Neural cell (in vitro differentiated cells): ENCODE measurements at regions not wholly inside any gene's neighbourhood (a gene's known extent, or its start where the extent isn't known, plus 50 kb on each side); places are given as distances from the start of the nearest gene placed in this dataset.

ENCODE experiments used
- H2AFZ ChIP-seq: fragments of 200-600, 300-800 bp; sonication (generic), shearing (Covaris generic); 2 replicates; pipeline ENCODE4 v1.6.0; 2014; ENCODE audit warnings: low read depth, mild to moderate bottlenecking, antibody characterized with exemption, low read length, moderate library complexity
- H3F3A ChIP-seq: fragments of 200-600 bp; shearing (Covaris generic); 2 replicates; pipeline ENCODE4 v1.6.1; 2016; ENCODE audit warnings: mild to moderate bottlenecking, moderate library complexity, mixed read lengths, antibody characterized with exemption, low read length; ENCODE audit not compliant: insufficient read depth, poor library complexity, severe bottlenecking
- H3K27ac ChIP-seq: fragments of 200-600, 300-800 bp; sonication (generic), shearing (Covaris generic); 2 replicates; pipeline ENCODE4 v1.5.1; 2014; ENCODE audit warnings: mild to moderate bottlenecking, low read length, moderate library complexity
- H3K27me3 ChIP-seq: fragments of 300-800, 200-600 bp; sonication (generic), shearing (Covaris generic); 2 replicates; pipeline ENCODE4 v1.6.0; 2014; ENCODE audit warnings: mild to moderate bottlenecking, low read depth, low read length, moderate library complexity; ENCODE audit not compliant: insufficient read depth
- H3K36me3 ChIP-seq: fragments of 300-800, 200-600 bp; sonication (generic), shearing (Covaris generic); 2 replicates; pipeline ENCODE4 v1.5.1; 2014; ENCODE audit warnings: mild to moderate bottlenecking, antibody characterized with exemption, low read length, moderate library complexity; ENCODE audit not compliant: insufficient read depth
- H3K4me2 ChIP-seq: fragments of 300-800, 200-600 bp; sonication (generic), shearing (Covaris generic); 2 replicates; pipeline ENCODE4 v1.6.0; 2014; ENCODE audit warnings: mild to moderate bottlenecking, low read length
- H3K4me3 ChIP-seq: fragments of 300-800, 200-600 bp; sonication (generic), shearing (Covaris generic); 2 replicates; pipeline ENCODE4 v1.5.1; 2014; ENCODE audit warnings: mild to moderate bottlenecking, low read length, moderate library complexity
- H3K79me2 ChIP-seq: fragments of 200-600 bp; shearing (Covaris generic); replicated peaks from 2 replicates; pipeline ENCODE4 v1.6.0; 2014; ENCODE audit warnings: mild to moderate bottlenecking, low read length, moderate library complexity; ENCODE audit not compliant: insufficient read depth
- H3K9ac ChIP-seq: fragments of 300-800, 200-600 bp; sonication (generic), shearing (Covaris generic); 2 replicates; pipeline ENCODE4 v1.6.1; 2016; ENCODE audit warnings: mild to moderate bottlenecking, low read length, mixed read lengths
- H3K9me2 ChIP-seq: fragments of 200-600 bp; shearing (Covaris generic); 2 replicates; pipeline ENCODE4 v1.6.1; 2016; ENCODE audit warnings: mild to moderate bottlenecking, low read length, mixed read lengths; ENCODE audit not compliant: insufficient read depth
- H3K9me3 ChIP-seq: fragments of 200-600, 300-800 bp; sonication (generic), shearing (Covaris generic); 2 replicates; pipeline ENCODE4 v1.6.1; 2016; ENCODE audit warnings: mild to moderate bottlenecking, mixed run types, low read length, moderate library complexity, mixed read lengths
- H4K20me1 ChIP-seq: fragments of 200-600 bp; shearing (Covaris generic); 2 replicates; pipeline ENCODE4 v1.6.1; 2016; ENCODE audit warnings: mild to moderate bottlenecking, mixed run types; ENCODE audit not compliant: insufficient read depth
- EP300 ChIP-seq: fragments of 450-650 bp; conservative IDR thresholded peaks from 2 replicates; pipeline ENCODE4 v1.6.1; 2014; ENCODE audit warnings: antibody characterized with exemption, mild to moderate bottlenecking, moderate library complexity; ENCODE audit not compliant: poor library complexity, severe bottlenecking
- EZH2 ChIP-seq: fragments of 200-600, 300-800 bp; shearing (Covaris generic), sonication (generic); IDR thresholded peaks from 2 replicates; pipeline ENCODE4 v1.6.1; 2014; ENCODE audit warnings: antibody characterized with exemption, low read length, borderline replicate concordance, mild to moderate bottlenecking; ENCODE audit not compliant: insufficient read depth, poor library complexity, severe bottlenecking
- MXI1 ChIP-seq: fragments of 450-650 bp; conservative IDR thresholded peaks from 2 replicates; pipeline ENCODE4 v1.6.1; 2014; ENCODE audit warnings: antibody characterized with exemption, mild to moderate bottlenecking; ENCODE audit not compliant: poor library complexity, severe bottlenecking
- POLR2AphosphoS5 ChIP-seq: IDR thresholded peaks from 2 replicates; pipeline ENCODE4 v1.6.1; 2012
- RAD21 ChIP-seq: fragments of 450-650 bp; conservative IDR thresholded peaks from 2 replicates; pipeline ENCODE4 v1.6.1; 2014; ENCODE audit warnings: antibody characterized with exemption, mild to moderate bottlenecking, moderate library complexity
- SMC3 ChIP-seq: fragments of 450-650 bp; conservative IDR thresholded peaks from 2 replicates; pipeline ENCODE4 v1.6.1; 2014; ENCODE audit warnings: antibody characterized with exemption, mild to moderate bottlenecking, moderate library complexity; ENCODE audit not compliant: poor library complexity
- TAF1 ChIP-seq: IDR thresholded peaks from 2 replicates; pipeline ENCODE4 v1.6.1; 2012; ENCODE audit warnings: low read depth
- TF ChIP-seq, protein P1 (sequence below): fragments of 450-650 bp; IDR thresholded peaks from 2 replicates; pipeline ENCODE4 v1.5.1; 2014; ENCODE audit warnings: antibody characterized with exemption, mild to moderate bottlenecking, moderate library complexity; ENCODE audit not compliant: poor library complexity, severe bottlenecking
- TF ChIP-seq, protein P2 (sequence below): IDR thresholded peaks from 2 replicates; pipeline ENCODE4 v1.6.1; 2012; ENCODE audit warnings: borderline replicate concordance

DNA sequence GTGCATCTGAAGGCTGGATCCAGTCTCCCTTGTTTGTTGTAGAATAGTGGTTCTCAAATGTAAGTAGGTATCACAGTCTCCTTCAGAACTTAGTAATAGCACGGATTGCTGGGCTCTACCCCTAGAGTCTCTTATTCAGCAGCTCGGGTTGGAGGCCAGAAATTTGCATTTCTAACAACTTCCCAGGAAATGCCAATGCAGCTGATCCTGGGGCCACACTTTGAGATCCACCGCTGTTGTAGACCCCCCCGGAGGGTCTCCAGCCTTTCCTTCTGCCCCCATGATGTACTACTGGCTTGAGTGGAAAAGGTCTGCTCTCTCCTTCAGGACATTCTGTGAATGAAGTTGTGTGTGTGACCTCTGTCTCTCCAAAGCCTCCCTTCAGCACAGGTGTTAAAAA lies 153.8 kb upstream of the CTNNB1 start:
- no peak overlapping the region for H3K4me2 ChIP-seq
- H3K79me2 ChIP-seq = no peaks in the 10 kb centered on the region
- H3F3A ChIP-seq = no peaks in the 10 kb centered on the region
- no peaks in the 10 kb centered on the region for H3K27me3 ChIP-seq
- no peaks in the 10 kb centered on the region for H3K36me3 ChIP-seq
- H2AFZ ChIP-seq = no peak overlapping the region
- H3K9me2 ChIP-seq = no peaks in the 10 kb centered on the region
- H3K4me3 ChIP-seq = no peak overlapping the region
- H3K9me3 ChIP-seq = no peaks in the 10 kb centered on the region
- H3K9ac ChIP-seq = no peak overlapping the region
- H4K20me1 ChIP-seq = no peaks in the 10 kb centered on the region
- H3K27ac ChIP-seq = no peak overlapping the region
- TF ChIP-seq POLR2AphosphoS5 = no peak
- TF ChIP-seq, protein P1, sequence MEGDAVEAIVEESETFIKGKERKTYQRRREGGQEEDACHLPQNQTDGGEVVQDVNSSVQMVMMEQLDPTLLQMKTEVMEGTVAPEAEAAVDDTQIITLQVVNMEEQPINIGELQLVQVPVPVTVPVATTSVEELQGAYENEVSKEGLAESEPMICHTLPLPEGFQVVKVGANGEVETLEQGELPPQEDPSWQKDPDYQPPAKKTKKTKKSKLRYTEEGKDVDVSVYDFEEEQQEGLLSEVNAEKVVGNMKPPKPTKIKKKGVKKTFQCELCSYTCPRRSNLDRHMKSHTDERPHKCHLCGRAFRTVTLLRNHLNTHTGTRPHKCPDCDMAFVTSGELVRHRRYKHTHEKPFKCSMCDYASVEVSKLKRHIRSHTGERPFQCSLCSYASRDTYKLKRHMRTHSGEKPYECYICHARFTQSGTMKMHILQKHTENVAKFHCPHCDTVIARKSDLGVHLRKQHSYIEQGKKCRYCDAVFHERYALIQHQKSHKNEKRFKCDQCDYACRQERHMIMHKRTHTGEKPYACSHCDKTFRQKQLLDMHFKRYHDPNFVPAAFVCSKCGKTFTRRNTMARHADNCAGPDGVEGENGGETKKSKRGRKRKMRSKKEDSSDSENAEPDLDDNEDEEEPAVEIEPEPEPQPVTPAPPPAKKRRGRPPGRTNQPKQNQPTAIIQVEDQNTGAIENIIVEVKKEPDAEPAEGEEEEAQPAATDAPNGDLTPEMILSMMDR = no peak
- TF ChIP-seq EZH2 = no peak
- no peak for TF ChIP-seq MXI1
- no peak for TF ChIP-seq RAD21
- TF ChIP-seq, protein P2, sequence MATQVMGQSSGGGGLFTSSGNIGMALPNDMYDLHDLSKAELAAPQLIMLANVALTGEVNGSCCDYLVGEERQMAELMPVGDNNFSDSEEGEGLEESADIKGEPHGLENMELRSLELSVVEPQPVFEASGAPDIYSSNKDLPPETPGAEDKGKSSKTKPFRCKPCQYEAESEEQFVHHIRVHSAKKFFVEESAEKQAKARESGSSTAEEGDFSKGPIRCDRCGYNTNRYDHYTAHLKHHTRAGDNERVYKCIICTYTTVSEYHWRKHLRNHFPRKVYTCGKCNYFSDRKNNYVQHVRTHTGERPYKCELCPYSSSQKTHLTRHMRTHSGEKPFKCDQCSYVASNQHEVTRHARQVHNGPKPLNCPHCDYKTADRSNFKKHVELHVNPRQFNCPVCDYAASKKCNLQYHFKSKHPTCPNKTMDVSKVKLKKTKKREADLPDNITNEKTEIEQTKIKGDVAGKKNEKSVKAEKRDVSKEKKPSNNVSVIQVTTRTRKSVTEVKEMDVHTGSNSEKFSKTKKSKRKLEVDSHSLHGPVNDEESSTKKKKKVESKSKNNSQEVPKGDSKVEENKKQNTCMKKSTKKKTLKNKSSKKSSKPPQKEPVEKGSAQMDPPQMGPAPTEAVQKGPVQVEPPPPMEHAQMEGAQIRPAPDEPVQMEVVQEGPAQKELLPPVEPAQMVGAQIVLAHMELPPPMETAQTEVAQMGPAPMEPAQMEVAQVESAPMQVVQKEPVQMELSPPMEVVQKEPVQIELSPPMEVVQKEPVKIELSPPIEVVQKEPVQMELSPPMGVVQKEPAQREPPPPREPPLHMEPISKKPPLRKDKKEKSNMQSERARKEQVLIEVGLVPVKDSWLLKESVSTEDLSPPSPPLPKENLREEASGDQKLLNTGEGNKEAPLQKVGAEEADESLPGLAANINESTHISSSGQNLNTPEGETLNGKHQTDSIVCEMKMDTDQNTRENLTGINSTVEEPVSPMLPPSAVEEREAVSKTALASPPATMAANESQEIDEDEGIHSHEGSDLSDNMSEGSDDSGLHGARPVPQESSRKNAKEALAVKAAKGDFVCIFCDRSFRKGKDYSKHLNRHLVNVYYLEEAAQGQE = no peak
- TF ChIP-seq EP300 = no peak
- TF ChIP-seq SMC3 = no peak
- TF ChIP-seq TAF1 = no peak

DNA sequence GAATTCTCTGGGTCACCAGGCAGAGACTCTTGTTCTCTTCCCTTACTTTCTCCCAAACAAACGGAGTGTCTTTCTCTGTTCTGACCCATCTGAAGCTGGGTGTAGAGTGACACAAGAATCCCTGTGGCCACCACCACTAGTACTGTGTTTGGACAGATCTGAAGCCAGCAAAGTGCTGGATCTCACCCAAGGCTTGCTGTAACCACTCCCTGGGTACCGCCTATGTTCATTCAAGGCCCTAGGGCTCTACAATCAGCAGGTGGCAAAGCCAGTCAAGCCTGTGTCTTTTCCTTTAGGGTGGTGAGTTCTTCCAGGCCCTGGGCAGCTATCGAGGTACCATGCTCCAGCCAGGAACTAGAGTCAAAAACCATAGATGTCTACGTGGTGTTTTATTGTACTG lies 149.2 kb upstream of the CTNNB1 start:
- H3K27me3 ChIP-seq = no peaks in the 10 kb centered on the region
- H3K4me3 ChIP-seq = no peak overlapping the region
- no peaks in the 10 kb centered on the region for H3K9me2 ChIP-seq
- no peak overlapping the region for H3K27ac ChIP-seq
- H3K36me3 ChIP-seq = no peaks in the 10 kb centered on the region
- H2AFZ ChIP-seq = no peak overlapping the region
- TF ChIP-seq, protein P2 = no peak
- TF ChIP-seq, protein P1 = no peak
- no peak for TF ChIP-seq MXI1
- no peak for TF ChIP-seq EP300
- no peak for TF ChIP-seq EZH2
- no peak for TF ChIP-seq TAF1
- TF ChIP-seq SMC3 = no peak
- no peak for TF ChIP-seq RAD21
- TF ChIP-seq POLR2AphosphoS5 = no peak
- H4K20me1 ChIP-seq = no peaks in the 10 kb centered on the region
- no peaks in the 10 kb centered on the region for H3F3A ChIP-seq
- H3K79me2 ChIP-seq = no peaks in the 10 kb centered on the region
- H3K9me3 ChIP-seq = no peaks in the 10 kb centered on the region
- no peak overlapping the region for H3K4me2 ChIP-seq
- no peak overlapping the region for H3K9ac ChIP-seq
